Tibial nerve (tissue), 4 donors: ENCODE measurements at regions not wholly inside any gene's neighbourhood (a gene's known extent, or its start where the extent isn't known, plus 50 kb on each side); places are given as distances from the start of the nearest gene placed in this dataset.

Experiments
- CTCF ChIP-seq, 5 experiments: fragments of 200-600 bp in 3 of 5; fragments of 450-650 bp in 2 of 5; sonication (generic) in 3 of 5; IDR thresholded peaks; one replicate each; pipeline ENCODE4 v1.5.1; 2016 to 2019; ENCODE audit warnings: antibody characterized with exemption in 5 of 5, mild to moderate bottlenecking in 3 of 5, moderate library complexity in 2 of 5
- EP300 ChIP-seq, 2 donors: sonication (generic); formaldehyde crosslinking; IDR thresholded peaks; one replicate each; pipeline ENCODE4 v1.6.1; 2017; ENCODE audit warnings: antibody characterized with exemption in 2 of 2, mild to moderate bottlenecking in 1 of 2
- POLR2A ChIP-seq, 2 donors: fragments of 450-650 bp; IDR thresholded peaks; one replicate each; pipeline ENCODE4 v1.6.1; 2017; ENCODE audit warnings: antibody characterized with exemption in 2 of 2, mild to moderate bottlenecking in 2 of 2, moderate library complexity in 2 of 2

GRCh38 chr3:27585429-27585828, 101.2 kb upstream of the SLC4A7 start:
- TF ChIP-seq CTCF (IDR thresholded peaks at IDR 0.05) (no peak), EP300 (IDR thresholded peaks at IDR 0.05) (peak in 1 of 2 donors; percentile 25), POLR2A (IDR thresholded peaks at IDR 0.05) (no peak)
